Neutrophil (primary cell): ENCODE measurements at regions not wholly inside any gene's neighbourhood (a gene's known extent, or its start where the extent isn't known, plus 50 kb on each side); places are given as distances from the start of the nearest gene placed in this dataset.

Source experiments
- H3K27ac ChIP-seq: fragments of 200-600 bp; sonication (generic); 2 replicates; pipeline ENCODE4 v1.5.1; 2016; ENCODE audit warnings: mild to moderate bottlenecking, moderate library complexity
- H3K27me3 ChIP-seq: fragments of 200-600 bp; sonication (generic); 2 replicates; pipeline ENCODE4 v1.6.0; 2016; ENCODE audit warnings: mild to moderate bottlenecking
- H3K36me3 ChIP-seq: fragments of 200-600 bp; sonication (generic); 2 replicates; pipeline ENCODE4 v1.5.1; 2017
- H3K4me1 ChIP-seq, 2 experiments: fragments of 200-600 bp in 1 of 2; sonication (generic) in 1 of 2; 1 replicate in 1 of 2; 2 replicates in 1 of 2; pipeline versions ENCODE4 v1.5.1 to v1.6.1; 2013 to 2016; ENCODE audit warnings: low read depth in 1 of 2, low read length in 1 of 2, mild to moderate bottlenecking in 1 of 2, moderate library complexity in 1 of 2; ENCODE audit not compliant: control insufficient read depth in 1 of 2, insufficient read depth in 1 of 2
- H3K4me3 ChIP-seq, 2 experiments: fragments of 200-600 bp in 1 of 2; sonication (generic) in 1 of 2; 1 replicate in 1 of 2; 2 replicates in 1 of 2; pipeline ENCODE4 v1.5.1; 2013 to 2016; ENCODE audit warnings: low read depth in 1 of 2, low read length in 1 of 2, mild to moderate bottlenecking in 1 of 2, moderate library complexity in 1 of 2
- H3K9me3 ChIP-seq: fragments of 200-600 bp; sonication (generic); 2 replicates; pipeline ENCODE4 v1.5.1; 2016
- CTCF ChIP-seq: fragments of 200-600 bp; sonication (generic); IDR thresholded peaks from 2 replicates; pipeline ENCODE4 v1.5.1; 2016; ENCODE audit warnings: antibody characterized with exemption

- Histone ChIP-seq H3K4me1 (no peaks in the 10 kb centered on the region), H3K27ac (no peak overlapping the region), H3K4me3 (no peak overlapping the region), H3K36me3 (no peaks in the 10 kb centered on the region), H3K27me3 (no peaks in the 10 kb centered on the region), H3K9me3 (no peaks in the 10 kb centered on the region)
- no peak for TF ChIP-seq CTCF
Observed at GRCh38 chr11:127226380-127226779, 225.8 kb upstream of the KIRREL3 start.

- no peak for TF ChIP-seq CTCF
- Histone ChIP-seq H3K27me3 (no peaks in the 10 kb centered on the region), H3K4me3 (no peak overlapping the region), H3K9me3 (no peaks in the 10 kb centered on the region), H3K4me1 (no peaks in the 10 kb centered on the region), H3K27ac (no peak overlapping the region), H3K36me3 (no peaks in the 10 kb centered on the region)
Observed at GRCh38 chr11:127225619-127226018, 225.0 kb upstream of the KIRREL3 start.

GRCh38 chr11:127224276-127224675 lies 223.7 kb upstream of the KIRREL3 start:
- Histone ChIP-seq H3K27me3 (no peaks in the 10 kb centered on the region), H3K4me3 (no peak overlapping the region), H3K27ac (no peak overlapping the region), H3K9me3 (no peaks in the 10 kb centered on the region), H3K4me1 (no peaks in the 10 kb centered on the region), H3K36me3 (no peaks in the 10 kb centered on the region)
- TF ChIP-seq CTCF: no peak

GRCh38 chr11:127223633-127224032 lies 223.1 kb upstream of the KIRREL3 start:
- Histone ChIP-seq H3K9me3 (no peaks in the 10 kb centered on the region), H3K27me3 (no peaks in the 10 kb centered on the region), H3K36me3 (no peaks in the 10 kb centered on the region), H3K4me3 (no peak overlapping the region), H3K27ac (no peak overlapping the region), H3K4me1 (no peaks in the 10 kb centered on the region)
- no peak for TF ChIP-seq CTCF

GRCh38 chr11:127223026-127223425 lies 222.5 kb upstream of the KIRREL3 start:
- Histone ChIP-seq H3K9me3 (no peaks in the 10 kb centered on the region), H3K36me3 (no peaks in the 10 kb centered on the region), H3K27me3 (no peaks in the 10 kb centered on the region), H3K27ac (no peak overlapping the region), H3K4me1 (no peaks in the 10 kb centered on the region), H3K4me3 (no peak overlapping the region)
- TF ChIP-seq CTCF: no peak

- no peaks in the 10 kb centered on the region for H3K4me1 ChIP-seq
- TF ChIP-seq CTCF: no peak
- H3K9me3 ChIP-seq: no peaks in the 10 kb centered on the region
- H3K36me3 ChIP-seq: no peaks in the 10 kb centered on the region
- H3K27ac ChIP-seq: no peak overlapping the region
- H3K4me3 ChIP-seq: no peak overlapping the region
- H3K27me3 ChIP-seq: no peaks in the 10 kb centered on the region
Observed at GRCh38 chr11:127219704-127220103, 219.1 kb upstream of the KIRREL3 start.
